ENCODE measurements at regions not wholly inside any gene's neighbourhood (a gene's known extent, or its start where the extent isn't known, plus 50 kb on each side); places are given as distances from the start of the nearest gene placed in this dataset.

DNA sequence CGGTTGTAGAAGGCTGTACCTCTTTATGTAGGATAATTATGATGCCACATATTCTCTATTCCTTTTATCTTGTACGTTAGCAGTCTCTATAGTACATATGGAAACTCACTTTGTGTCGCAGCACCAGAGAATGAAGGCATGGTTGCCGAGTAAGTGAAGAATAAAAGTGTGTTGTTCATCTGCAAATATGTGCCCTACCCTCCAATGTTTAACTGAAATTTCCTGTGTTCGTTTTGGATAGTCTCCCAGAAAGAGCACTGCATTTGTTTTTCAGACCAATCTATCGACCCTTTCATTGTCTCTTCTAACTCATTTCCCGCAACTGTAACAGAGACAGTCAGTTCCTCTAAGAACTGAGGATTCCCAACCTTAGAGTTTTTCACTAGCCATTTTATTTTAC, 592.8 kb downstream of the TUSC7 start:
- Histone ChIP-seq H3K4me1 (no peaks in the 10 kb centered on the region), H3K27me3 (no peaks in the 10 kb centered on the region), H3K9me3 (no peaks in the 10 kb centered on the region), H3K27ac (no peak overlapping the region), H3K36me3 (no peaks in the 10 kb centered on the region), H3K4me3 (no peak overlapping the region)
- DNase-seq: no peak
- WGBS, 2 donors: 58 to 63% methylated on average over 7 of the region's 7 CpGs
- no peak for TF ChIP-seq POLR2A (IDR thresholded peaks at IDR 0.05)
- TF ChIP-seq CTCF (IDR thresholded peaks at IDR 0.05): no peak
- intact Hi-C loops (cut with DNase I): no loop called here

GRCh38 chr3:117303443-117303842, 593.9 kb downstream of the TUSC7 start:
- WGBS, 2 donors: 41 to 55% methylated on average over 1 of the region's 1 CpG

DNA sequence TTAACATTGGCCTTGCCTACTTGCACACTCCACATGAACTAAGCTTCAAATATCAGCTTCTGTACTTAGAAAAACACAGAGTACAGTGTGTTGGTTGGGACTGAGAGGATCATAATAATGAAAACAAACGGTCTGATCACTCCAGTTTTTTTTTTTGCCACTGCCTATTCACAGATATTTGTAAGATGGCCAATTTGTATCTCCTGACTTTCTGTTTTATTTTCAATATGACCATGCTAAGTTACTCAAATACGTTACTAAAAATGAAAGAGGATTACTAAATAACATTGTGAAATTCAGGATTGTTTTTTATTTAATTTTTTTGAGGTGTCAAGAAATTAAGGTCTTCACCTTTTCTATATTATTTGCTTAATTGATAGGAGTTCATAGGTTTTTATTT, 595.1 kb downstream of the TUSC7 start:
- no peak for DNase-seq
- WGBS, 2 donors: 17 to 18% methylated on average over 2 of the region's 2 CpGs
- no peaks in the 10 kb centered on the region for H3K9me3 ChIP-seq
- no peak overlapping the region for H3K4me3 ChIP-seq
- H3K4me1 ChIP-seq: no peaks in the 10 kb centered on the region
- H3K27ac ChIP-seq: no peak overlapping the region
- TF ChIP-seq POLR2A (IDR thresholded peaks at IDR 0.05) (no peak), CTCF (IDR thresholded peaks at IDR 0.05) (no peak)
- H3K27me3 ChIP-seq: no peaks in the 10 kb centered on the region
- no peaks in the 10 kb centered on the region for H3K36me3 ChIP-seq
- intact Hi-C loops (cut with DNase I): no loop called here

More at GRCh38 chr3:117303443-117303842, 593.9 kb downstream of the TUSC7 start:
- intact Hi-C loops (cut with DNase I): no loop called here
- TF ChIP-seq CTCF (IDR thresholded peaks at IDR 0.05) (no peak), POLR2A (IDR thresholded peaks at IDR 0.05) (no peak)
- Histone ChIP-seq H3K27me3 (no peaks in the 10 kb centered on the region), H3K4me3 (no peak overlapping the region), H3K36me3 (no peaks in the 10 kb centered on the region), H3K9me3 (no peaks in the 10 kb centered on the region), H3K27ac (no peak overlapping the region), H3K4me1 (no peaks in the 10 kb centered on the region)
- no peak for DNase-seq

DNA sequence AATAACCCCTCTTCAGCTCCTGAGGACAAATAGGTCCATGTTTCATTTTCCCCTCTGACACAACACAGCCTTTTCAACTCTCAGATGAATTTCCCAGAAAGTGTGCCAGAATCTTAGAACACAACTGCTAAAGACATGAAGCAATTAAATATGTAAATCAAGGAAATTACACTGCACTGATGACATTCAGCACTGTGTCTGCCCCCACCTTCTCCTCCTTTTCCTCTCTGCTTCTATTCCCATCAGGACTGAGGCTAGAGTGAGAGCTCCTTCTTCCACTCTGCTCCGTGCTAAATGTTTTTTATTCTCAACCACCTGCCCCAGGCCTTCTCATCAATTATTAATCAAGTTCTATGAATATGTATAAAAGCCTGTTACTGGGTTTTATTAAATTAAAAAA, 596.1 kb downstream of the TUSC7 start:
- WGBS, 2 donors: 35 to 42% methylated on average over 1 of the region's 1 CpG
- Histone ChIP-seq H3K9me3 (no peaks in the 10 kb centered on the region), H3K4me1 (no peaks in the 10 kb centered on the region), H3K27me3 (no peaks in the 10 kb centered on the region), H3K36me3 (no peaks in the 10 kb centered on the region), H3K4me3 (no peak overlapping the region), H3K27ac (no peak overlapping the region)
- TF ChIP-seq CTCF (IDR thresholded peaks at IDR 0.05): no peak
- no peak for TF ChIP-seq POLR2A (IDR thresholded peaks at IDR 0.05)
- intact Hi-C loops (cut with DNase I): no loop called here
- DNase-seq: no peak

- Histone ChIP-seq H3K36me3 (no peaks in the 10 kb centered on the region), H3K27me3 (no peaks in the 10 kb centered on the region), H3K27ac (no peak overlapping the region), H3K4me3 (no peak overlapping the region), H3K4me1 (no peaks in the 10 kb centered on the region), H3K9me3 (no peaks in the 10 kb centered on the region)
- intact Hi-C loops (cut with DNase I): no loop called here
- DNase-seq: no peak
- TF ChIP-seq CTCF (IDR thresholded peaks at IDR 0.05) (no peak), POLR2A (IDR thresholded peaks at IDR 0.05) (no peak)
- 80 to 91% methylated on average over 1 of the region's 1 CpG for WGBS, 2 donors
These were observed 596.7 kb downstream of the TUSC7 start for GRCh38 chr3:117306299-117306698.
